Mesodermal cell (in vitro differentiated cells): ENCODE measurements at regions not wholly inside any gene's neighbourhood (a gene's known extent, or its start where the extent isn't known, plus 50 kb on each side); places are given as distances from the start of the nearest gene placed in this dataset.

Experiments
- H3K27ac ChIP-seq: 2 replicates; pipeline ENCODE4 v1.7.0; 2013; ENCODE audit warnings: mild to moderate bottlenecking, low read depth, low read length, moderate library complexity; ENCODE audit not compliant: severe bottlenecking
- H3K36me3 ChIP-seq: 2 replicates; pipeline ENCODE4 v1.7.1; 2013; ENCODE audit warnings: mild to moderate bottlenecking, low read length, moderate library complexity; ENCODE audit not compliant: control insufficient read depth, insufficient read depth
- H3K4me1 ChIP-seq: one replicate; pipeline ENCODE4 v1.7.1; 2013; ENCODE audit warnings: mild to moderate bottlenecking, low read length; ENCODE audit not compliant: insufficient read depth, control insufficient read depth, poor library complexity, severe bottlenecking
- H3K4me3 ChIP-seq: 2 replicates; pipeline ENCODE4 v1.7.0; 2013; ENCODE audit warnings: low read length, control low read depth, mild to moderate bottlenecking; ENCODE audit not compliant: insufficient read depth, poor library complexity, severe bottlenecking; ENCODE audit errors: extremely low read depth
- H3K9me3 ChIP-seq: 2 replicates; pipeline ENCODE4 v1.7.1; 2013; ENCODE audit warnings: mild to moderate bottlenecking, low read length, moderate library complexity; ENCODE audit not compliant: control insufficient read depth
- WGBS, 2 experiments: methylation state at CpG; one replicate each; pipeline ENCODE4 v1.1.5; 2013; ENCODE audit warnings: missing lambda C conversion rate in 2 of 2; ENCODE audit not compliant: insufficient coverage in 2 of 2; 5-methylcytosine and 5-hydroxymethylcytosine counted together

DNA sequence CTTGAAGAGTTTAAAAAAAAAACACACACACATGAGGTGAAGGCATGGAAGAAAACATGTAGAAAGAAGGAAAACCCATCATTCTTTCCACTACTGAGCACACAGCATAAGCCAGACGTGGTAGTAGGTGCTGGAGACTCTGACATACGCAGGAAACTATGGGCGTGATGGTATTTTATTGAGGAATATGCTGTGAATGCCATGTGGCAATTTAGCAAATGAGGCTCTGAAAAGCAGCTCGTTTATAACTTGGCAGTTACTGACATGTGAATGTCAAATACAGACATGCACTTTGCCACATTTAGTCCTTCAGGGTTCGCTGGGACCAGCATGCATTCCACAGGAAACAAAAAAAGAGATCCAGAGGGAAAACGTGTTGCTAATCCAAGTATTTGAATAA is 74.3 kb upstream of the IFNAR2 start:
- Histone ChIP-seq H3K36me3 (no peaks in the 10 kb centered on the region), H3K27ac (no peak overlapping the region), H3K9me3 (peaks cover 4% of the 10 kb centered on the region), H3K4me1 (no peaks in the 10 kb centered on the region), H3K4me3 (no peak overlapping the region)
- 63 to 71% methylated on average over 1 to 4 of the region's 6 CpGs for WGBS, 2 experiments

DNA sequence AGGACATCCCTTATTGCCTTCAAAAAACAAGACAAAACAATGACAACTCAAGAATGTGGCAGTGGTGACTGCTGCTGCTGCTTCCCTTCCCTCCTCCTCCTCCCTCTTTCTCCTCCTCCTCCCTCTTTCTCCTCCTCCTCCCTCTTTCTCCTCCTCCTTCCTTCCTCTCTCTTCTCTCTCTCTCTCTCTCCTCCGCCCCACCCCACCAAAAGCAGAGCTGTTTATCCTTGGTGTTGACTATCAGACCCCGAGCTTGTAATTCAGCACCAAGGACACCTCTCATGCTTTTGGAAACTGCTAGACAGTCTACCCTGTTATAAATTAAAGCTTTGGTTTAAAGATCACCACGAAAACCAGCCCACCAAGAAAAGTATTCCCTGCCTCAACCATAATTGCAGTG is 72.4 kb upstream of the IFNAR2 start:
- Histone ChIP-seq H3K9me3 (peaks cover 4% of the 10 kb centered on the region), H3K4me1 (no peaks in the 10 kb centered on the region), H3K27ac (no peak overlapping the region), H3K4me3 (no peak overlapping the region), H3K36me3 (no peaks in the 10 kb centered on the region)
- 0 to 14% methylated on average over 1 to 2 of the region's 3 CpGs for WGBS, 2 experiments

DNA sequence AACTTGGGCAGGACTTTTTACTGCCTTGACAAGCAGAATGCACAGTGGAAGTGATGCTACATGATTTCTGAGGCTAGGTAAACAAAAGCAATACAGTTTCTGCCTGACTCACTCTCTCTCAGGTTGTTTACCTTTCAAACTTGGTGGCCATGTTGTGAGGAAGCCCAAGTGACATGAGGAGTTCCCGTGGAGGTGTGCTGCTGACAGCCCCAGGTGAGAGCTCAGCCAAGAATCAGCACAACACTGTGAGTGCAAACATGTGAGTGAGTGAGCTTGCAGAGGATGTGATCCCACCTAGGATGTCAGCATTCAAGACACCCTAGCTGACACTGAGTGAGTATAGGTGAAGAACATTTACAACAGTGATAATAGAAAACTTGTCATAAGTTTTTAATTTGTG is 71.1 kb upstream of the IFNAR2 start:
- WGBS, 2 experiments, result 83% methylated on average over 1 of the region's 1 CpG; no CpG with 5 or more reads in 1 of the 2 experiments
- Histone ChIP-seq H3K9me3 (peaks cover 4% of the 10 kb centered on the region), H3K4me1 (no peaks in the 10 kb centered on the region), H3K4me3 (no peak overlapping the region), H3K36me3 (no peaks in the 10 kb centered on the region), H3K27ac (no peak overlapping the region)

DNA sequence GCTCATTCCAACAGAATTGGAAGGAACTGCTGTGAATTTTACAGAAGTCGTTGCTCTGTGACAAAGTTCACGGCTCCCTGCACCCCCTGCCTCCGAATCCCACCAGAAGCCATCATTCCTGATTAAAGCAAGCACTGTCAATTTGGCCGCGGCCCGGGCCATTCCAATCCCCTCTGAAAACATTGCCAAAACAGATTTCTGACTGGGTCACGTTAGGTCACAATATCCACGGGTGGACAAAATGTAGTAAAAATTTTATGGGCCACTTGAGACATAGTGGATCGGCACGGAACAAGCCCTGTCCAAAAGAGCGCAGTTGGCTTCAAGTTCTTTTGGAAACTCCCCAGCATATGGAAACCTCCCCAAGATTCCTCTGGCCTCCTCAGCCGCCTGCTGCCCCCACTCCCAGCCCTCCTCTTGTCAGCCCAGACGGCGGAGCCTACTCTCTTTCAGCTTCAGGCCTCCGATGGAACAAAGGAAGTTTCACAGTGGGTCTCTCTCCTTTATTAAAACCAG is 67.2 kb upstream of the IFNAR2 start:
- Histone ChIP-seq H3K4me1 (no peaks in the 10 kb centered on the region), H3K27ac (peak overlapping the region; percentile 41), H3K36me3 (no peaks in the 10 kb centered on the region), H3K4me3 (no peak overlapping the region), H3K9me3 (peaks cover 4% of the 10 kb centered on the region)
- 71 to 75% methylated on average over 10 to 12 of the region's 15 CpGs for whole genome bisulfite sequencing, 2 experiments

DNA sequence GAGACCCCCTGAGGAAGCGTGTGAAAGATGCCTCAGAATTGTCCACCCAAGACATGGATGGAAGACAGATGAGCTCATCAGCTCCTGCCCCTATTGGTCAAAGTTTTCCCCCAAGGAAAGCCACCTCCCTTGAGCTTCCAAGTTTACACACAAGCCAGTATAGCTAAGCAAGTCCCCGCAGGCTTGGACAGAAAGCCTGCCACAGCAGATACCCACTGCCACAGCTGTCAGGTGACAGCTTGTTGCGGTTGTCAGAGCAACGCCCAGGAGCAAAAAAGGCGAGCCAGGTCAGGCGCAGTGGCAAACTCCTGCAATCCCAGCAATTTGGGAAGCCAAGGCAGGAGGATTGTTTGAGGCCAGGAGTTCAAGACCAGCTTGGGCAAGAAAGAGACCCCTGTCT is 60.9 kb upstream of the IFNAR2 start:
- Histone ChIP-seq H3K4me1 (no peaks in the 10 kb centered on the region), H3K9me3 (no peaks in the 10 kb centered on the region), H3K27ac (no peak overlapping the region), H3K36me3 (no peaks in the 10 kb centered on the region), H3K4me3 (no peak overlapping the region)
- WGBS, 2 experiments, result 89 to 97% methylated on average over 5 to 6 of the region's 6 CpGs

DNA sequence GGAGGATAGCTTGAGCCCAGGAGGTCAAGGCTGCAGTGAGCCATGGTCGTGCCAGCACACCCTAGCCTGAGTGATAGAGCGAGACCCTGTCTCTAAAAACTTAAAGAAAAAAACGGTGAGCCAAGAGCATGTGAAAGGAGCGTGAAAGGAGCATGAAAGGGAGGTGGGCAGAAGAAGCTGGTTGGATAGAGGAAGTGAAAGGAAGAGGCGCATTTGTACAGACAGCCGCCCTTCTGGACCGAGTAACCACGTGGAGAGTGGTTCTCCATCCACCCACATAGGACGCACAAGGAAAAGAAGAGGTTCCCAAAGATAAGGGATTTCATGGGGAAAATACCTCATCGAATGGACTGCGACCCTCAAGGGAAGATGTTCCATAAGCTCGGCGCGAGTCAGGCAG is 60.4 kb upstream of the IFNAR2 start:
- H3K9me3 ChIP-seq, result no peaks in the 10 kb centered on the region
- no peaks in the 10 kb centered on the region for H3K4me1 ChIP-seq
- H3K27ac ChIP-seq, result no peak overlapping the region
- H3K4me3 ChIP-seq, result no peak overlapping the region
- 86 to 91% methylated on average over 10 to 14 of the region's 14 CpGs for WGBS, 2 experiments
- H3K36me3 ChIP-seq, result no peaks in the 10 kb centered on the region

DNA sequence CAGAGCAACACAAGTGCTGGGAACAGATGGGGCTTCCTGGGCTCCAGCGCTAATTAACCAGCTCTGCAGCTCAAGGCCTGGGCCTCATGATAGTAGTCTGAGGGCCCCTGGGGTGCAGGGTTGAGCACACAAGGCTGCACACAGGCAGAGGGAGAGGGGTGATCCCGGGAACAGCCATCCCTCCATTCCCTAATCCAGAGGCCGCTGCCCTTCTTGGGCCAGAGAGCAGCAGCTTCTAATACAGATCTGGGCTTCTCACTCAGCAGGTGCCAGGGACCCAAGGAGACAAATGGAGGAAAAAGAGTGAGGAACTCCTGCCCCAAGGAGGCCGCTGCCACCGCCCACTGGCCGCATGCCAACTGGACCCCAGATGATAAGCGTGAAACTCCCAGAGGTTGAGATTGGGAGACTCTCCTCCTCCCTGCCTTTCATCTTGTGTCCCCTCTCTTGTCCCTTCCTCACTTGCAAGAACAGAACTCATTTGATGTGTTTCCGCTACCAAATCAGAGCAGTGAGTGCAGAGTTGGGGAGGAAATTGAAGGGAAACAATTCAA is 58.0 kb upstream of the IFNAR2 start:
- Histone ChIP-seq H3K9me3 (no peaks in the 10 kb centered on the region), H3K4me1 (no peaks in the 10 kb centered on the region), H3K4me3 (no peak overlapping the region), H3K27ac (no peak overlapping the region), H3K36me3 (no peaks in the 10 kb centered on the region)
- 81 to 84% methylated on average over 6 of the region's 8 CpGs for WGBS, 2 experiments

DNA sequence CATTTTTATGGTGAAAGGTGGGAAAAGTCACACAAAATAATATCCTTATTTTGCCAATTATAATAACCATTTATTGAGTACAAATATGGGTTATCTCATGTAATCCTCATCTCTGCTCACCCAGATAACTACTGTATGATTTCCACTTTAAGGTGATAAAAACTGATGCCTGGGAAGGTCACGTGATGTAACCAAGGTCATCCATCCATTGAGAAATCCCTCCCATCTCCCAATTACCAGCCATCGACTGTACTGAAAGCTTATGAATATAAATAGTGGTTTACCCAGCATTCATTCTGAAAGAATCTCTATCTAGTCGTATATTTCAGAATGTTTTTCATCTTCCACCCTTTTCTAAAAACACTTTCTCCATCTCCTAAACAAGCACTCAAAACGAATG is 55.0 kb upstream of the IFNAR2 start:
- 78 to 86% methylated on average over 1 to 3 of the region's 4 CpGs for WGBS, 2 experiments
- no peaks in the 10 kb centered on the region for H3K9me3 ChIP-seq
- H3K4me1 ChIP-seq, result no peaks in the 10 kb centered on the region
- H3K36me3 ChIP-seq, result no peaks in the 10 kb centered on the region
- H3K27ac ChIP-seq, result no peak overlapping the region
- H3K4me3 ChIP-seq, result no peak overlapping the region
